GM18873 (cell line): ENCODE measurements at regions not wholly inside any gene's neighbourhood (a gene's known extent, or its start where the extent isn't known, plus 50 kb on each side); places are given as distances from the start of the nearest gene placed in this dataset.

Source experiments
- ATAC-seq: cut with Tn5 transposase; IDR thresholded peaks from one replicate; pipeline ENCODE4 v1.9.1; 2021; ENCODE audit warnings: mild to moderate bottlenecking, moderate library complexity, moderate number of reproducible peaks; ENCODE audit not compliant: unreplicated experiment, low FRiP score

DNA sequence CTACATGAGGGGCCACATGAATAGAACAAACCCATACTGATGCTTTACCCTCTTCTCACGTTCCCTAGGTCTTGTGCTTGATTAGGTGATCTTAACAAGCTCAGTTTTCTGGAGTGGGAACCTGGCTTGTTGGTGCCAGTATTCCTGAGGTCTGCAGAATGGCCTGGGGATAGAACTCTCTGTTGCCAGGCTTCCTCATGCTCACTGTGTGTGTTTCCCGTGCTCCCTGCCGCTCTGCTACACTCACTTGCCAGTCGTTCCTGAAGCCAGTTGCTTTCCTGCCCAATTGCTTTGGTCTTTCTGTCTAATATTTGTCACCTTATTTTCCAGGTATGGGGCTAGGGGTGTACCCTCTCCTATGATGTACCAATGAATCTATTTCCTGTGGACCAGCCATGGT is 2111.5 kb upstream of the PIK3C3 start:
- ATAC-seq, result no peak

- ATAC-seq, result no peak
These were observed 2112.6 kb upstream of the PIK3C3 start for GRCh38 chr18:39842366-39842914.

DNA sequence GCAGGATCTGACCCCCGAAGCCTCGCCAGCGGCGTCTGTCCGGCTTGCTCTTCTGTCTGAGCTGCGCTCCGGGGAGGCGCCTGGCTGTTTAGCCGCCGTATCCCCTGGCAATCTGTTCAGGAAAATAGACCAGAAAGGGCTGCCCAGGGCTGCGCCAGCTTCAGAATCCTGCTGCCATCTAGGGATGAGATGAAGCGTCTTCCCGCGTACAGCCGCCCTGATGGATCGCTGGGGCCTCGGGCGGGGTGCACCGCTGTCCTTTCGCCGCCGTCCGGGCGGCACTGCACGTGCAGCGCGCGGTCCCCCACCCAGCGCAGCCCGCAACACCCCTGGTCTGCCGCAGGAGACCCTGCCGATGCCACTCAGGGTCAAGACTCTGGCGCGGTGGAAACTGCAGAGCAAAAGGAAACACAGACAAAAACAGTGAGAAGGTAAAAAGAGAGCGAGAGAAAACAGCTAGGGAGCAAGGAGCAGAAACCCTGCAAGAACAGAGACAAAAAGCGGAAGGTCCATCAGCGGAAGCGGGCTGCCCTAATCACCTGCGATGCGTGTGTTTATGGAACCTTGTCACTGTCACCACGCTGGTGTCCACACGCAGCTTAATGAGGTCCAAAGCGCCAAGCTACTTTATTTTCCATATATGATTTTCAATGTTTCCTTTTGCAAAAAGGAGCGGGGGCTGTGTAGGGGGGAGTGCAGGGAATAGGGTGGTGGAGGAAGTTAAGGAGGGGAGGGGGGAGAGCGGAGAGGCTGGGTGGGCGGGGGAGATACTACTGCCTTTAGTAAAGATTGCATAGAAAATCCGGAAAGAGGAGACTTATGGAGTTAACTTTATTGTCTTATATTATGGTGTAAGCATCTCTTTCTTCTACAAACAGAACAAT is 2113.3 kb upstream of the PIK3C3 start:
- ATAC-seq, result no peak

DNA sequence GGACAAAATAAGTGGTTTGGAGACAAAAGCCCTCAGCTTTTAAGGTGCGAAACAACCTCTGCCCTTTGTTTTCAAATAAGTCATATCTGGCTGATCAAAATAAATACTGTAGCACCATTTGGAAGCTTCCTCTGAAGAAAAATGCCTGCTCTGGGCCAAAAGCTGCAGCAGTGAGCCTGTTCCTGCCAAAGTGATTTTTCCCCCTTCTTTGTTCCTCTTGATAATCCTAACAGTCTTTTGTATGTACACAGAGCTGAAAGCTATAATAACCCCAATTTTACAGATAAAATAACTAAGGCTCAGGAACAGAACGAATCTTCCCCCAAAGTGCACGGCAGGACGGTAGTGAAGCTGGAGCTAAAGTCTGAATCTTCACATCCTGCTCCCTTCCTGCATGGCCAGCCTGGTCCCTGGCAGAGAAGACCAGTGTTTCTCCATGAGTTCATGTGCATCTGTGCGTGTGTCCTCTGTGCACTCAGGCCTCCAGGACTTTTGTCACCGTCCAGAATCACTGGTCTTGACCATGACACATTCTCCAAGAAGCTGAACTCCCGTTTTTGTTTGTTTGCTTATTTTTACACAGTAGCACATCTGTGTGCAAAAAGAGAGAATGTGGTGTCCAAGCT is 2114.1 kb upstream of the PIK3C3 start:
- no peak for ATAC-seq

GRCh38 chr18:39840406-39840805 is 2114.6 kb upstream of the PIK3C3 start:
- ATAC-seq, result no peak

- no peak for ATAC-seq
These were observed 2115.3 kb upstream of the PIK3C3 start for GRCh38 chr18:39839782-39840181.

DNA sequence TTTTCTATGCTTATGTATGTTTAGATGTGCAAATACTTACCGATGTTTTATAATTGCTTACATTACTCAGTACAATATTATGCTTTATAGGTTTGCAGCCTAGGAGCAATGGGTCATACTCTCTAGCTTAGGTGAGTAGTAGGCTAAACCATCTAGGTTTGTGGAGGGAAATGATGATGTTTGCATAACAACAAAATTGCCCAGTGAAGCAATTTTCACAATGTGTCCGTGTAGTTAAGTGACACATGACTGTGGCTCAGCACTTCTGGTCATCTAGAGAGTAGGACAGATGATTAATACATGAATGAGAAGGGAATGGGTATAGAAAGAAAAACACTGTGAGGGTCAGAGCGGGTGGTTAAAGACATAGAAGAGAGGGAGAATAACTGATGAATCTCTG is 2116.2 kb upstream of the PIK3C3 start:
- no peak for ATAC-seq

DNA sequence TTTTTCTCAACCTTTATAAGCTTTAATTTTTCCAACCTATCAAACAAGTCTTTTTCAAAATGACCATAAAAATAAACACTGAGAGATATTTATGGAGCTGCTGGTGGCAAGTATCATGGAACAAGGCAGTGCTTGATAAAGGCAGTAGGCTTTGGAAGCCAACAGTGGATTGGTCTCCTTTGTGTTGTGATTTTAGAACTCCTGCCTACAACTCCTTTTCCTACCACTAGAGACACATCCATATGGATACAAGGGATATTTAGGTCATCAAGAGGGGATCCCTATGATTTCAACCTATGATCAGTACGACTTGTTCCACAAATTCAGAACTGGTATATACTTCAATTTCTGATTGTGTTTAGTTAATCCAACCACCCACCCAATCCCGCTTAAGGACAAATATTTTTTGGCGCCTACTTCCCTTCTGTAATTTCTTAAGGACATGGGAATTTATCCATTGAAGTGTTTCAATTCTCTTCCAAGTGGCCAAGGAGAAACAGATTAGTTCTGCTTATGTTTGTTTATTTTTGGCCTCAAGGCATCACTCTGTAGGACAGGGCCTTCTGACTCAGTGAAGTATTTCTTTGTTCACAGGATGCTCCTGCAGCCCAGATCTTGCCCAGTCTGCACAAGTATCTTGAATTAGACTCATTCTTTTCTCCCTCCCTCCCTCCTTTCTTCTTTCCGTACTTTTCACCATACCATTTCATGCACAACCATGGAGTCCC is 2119.6 kb upstream of the PIK3C3 start:
- ATAC-seq, result no peak

- ATAC-seq, result no peak
These were observed 2120.4 kb upstream of the PIK3C3 start for GRCh38 chr18:39834636-39835035.

DNA sequence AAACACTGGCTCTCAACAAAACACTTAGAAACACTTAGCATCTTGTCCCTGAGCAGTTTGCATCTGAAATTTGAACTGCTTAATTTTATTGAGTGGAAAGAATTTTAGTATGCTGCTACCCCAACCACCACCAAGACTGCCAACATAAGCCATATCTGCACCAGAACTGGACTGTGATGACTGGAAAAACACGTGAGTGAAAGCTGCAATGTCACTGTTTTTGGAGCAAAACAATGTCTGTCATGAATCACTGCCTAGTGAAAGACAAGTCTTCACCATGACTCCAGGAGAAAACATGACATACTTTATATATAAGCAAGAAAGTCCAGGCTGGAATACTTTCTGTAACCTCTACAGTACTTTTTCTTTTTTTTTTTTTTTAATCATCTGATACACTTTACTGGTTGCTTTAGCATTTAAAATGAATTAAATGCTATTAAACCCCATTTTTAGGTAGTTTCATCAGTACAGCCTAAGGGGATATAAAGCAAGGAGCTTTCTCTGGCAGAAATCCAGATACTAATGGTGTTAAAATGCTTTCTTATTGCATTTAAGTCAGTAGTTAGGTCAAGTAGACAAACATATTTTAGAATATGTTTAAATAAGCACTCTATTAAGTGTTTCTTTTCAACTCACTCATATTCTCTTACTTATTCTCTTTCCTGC is 2129.4 kb upstream of the PIK3C3 start:
- no peak for ATAC-seq

DNA sequence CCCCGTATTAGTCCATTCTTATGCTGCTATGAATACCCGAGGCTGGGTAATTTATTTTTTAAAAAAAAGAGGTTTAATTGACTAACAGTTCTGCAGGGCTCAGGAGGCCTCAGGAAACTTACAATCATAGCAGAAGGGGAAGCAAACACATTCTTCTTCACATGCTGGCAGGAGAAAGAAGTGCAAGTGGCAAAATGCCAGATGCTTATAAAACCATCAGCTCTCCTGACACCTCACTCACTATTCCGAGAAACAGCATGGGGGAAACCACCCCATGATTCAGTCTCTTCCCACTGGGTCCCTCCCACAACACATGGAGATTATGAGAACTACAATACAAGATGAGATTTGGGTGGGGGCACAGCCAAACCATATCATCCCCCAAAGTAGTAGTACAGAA is 2148.5 kb upstream of the PIK3C3 start:
- no peak for ATAC-seq

DNA sequence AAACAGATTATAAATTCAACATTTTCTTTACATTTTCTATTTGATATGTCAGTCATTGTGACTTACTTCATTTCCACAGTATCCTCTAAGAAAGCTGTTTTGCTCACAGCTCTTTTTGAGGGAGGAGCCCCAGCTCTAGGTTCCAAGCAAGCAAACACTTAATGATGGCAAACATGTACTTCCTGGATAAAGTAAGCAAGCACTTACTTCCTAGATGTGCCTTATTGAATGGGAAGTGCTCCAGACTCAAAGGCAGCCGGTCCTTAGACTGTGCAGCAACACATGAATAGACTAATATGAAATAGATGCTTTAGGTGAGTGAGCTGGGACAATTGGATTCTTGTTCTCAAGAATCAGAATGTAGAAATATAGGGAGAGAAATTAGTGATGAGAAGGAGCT is 2149.8 kb upstream of the PIK3C3 start:
- no peak for ATAC-seq

DNA sequence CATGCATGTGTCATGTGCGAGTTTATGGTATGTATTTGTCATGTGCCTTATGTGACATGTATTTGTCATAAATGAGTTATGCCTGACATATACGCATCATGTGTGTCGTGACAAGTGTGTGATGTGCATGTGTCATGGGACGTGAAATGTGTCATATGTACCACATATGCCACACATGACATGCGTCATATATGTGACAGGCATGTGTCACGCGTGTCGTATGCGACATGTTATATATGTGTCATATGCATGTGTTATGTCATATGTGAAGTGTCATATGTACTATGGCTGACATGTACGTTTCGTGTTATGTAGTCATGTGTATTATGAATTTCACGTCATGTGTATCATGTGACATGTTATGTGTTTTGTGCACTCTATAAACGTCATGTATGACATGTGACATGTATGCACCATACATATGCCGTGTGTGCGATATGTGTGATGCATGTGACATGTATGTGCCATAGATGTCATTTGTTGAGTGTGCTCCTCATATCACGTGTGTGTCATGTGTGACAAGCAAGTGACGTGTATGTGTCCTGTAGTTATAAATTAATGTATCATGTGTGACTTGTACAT is 2152.3 kb upstream of the PIK3C3 start:
- no peak for ATAC-seq

DNA sequence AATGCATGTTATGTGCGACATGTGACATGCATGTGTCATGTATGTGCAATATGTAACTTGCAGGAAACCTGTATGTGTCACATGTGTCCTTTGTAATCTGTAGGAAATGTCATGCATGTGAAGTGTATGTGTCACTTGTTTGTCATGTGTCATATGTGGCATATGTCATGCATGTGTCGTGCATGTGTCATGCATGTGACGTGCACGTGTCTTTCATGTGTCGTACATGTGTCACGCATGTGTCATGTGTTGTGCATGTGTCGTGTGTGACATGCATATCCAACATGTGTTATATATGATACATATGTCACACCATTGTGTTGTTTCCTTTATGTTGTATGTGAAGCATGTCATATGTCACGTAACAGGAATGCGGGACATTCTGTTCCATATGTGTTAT is 2153.2 kb upstream of the PIK3C3 start:
- no peak for ATAC-seq

DNA sequence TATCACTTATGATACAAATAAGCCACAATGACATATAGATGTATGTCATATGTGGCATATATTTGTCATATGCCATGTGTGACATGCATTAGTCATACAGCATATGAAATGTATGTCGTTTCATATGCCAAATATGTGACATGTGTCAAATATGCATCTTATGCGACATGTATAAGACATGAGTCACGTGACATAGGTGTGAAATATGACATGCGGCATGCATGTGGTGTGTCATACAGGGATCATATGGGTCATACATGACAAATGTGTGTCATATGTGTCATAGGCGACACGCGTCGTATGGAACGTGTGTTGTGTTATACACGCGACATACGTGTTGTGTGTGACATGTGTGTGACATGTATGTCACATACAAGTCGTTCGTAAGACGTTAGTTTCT is 2154.0 kb upstream of the PIK3C3 start:
- no peak for ATAC-seq

DNA sequence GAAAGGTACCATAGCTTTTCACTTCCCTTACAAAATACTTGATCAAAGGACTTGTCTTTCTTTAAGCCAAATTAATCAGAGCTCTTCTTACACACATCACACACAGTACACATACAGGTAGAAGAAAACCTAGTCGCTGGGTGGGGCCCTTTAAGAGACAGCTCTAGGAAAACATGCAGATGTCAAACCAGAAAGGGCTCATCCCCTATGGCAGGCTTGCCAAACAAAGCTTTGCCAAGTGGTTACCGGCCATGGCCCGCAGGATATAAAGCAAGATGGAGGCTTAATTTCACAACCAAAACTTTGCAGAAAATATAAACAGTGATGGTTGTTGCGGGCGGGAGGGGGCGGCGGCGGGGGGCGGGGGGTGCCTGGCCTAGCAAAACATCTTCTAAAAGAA is 2156.0 kb upstream of the PIK3C3 start:
- ATAC-seq, result no peak

GRCh38 chr18:39796393-39796792 is 2158.6 kb upstream of the PIK3C3 start:
- ATAC-seq, result no peak

DNA sequence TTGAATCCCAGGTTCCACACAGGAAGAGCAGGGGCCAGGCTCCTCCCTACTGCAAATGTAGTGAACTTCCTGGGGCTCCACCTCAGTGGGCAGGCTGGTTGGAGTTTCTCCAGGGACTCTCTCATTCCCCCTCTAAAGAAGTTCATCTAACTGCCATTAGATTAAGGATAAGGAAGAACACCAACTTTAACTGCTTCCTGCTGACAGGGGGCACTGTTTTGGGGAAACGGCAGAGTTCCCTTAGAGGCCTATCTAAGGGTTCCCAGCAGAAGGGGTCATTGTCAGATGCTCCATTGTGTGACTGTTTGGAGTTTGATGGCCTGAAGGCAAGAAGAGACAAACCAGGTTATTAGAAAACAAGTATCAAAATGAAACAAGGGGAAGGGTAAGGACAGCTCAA is 2159.7 kb upstream of the PIK3C3 start:
- no peak for ATAC-seq

DNA sequence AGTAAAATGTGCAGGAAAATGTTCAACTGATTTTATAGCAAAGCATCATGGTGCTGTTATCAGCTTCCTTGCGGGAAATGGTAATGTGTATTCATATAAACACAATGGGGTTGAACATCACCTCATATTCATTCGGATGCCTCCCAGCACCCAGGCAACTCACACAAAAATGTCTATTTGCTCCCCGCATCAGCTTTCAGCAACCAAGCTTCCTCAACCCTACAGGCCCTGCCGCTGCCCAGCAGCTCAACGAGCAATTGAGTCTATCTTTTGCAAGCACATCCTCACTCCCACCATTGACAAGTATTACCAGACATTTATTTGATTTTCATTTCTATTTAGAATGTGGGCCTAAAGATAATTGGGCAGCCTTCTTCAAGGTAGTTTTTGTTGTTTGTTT is 2161.4 kb upstream of the PIK3C3 start:
- no peak for ATAC-seq

GRCh38 chr18:39788383-39788782 is 2166.7 kb upstream of the PIK3C3 start:
- no peak for ATAC-seq
